ENCODE measurements at regions not wholly inside any gene's neighbourhood (a gene's known extent, or its start where the extent isn't known, plus 50 kb on each side); places are given as distances from the start of the nearest gene placed in this dataset.

DNA sequence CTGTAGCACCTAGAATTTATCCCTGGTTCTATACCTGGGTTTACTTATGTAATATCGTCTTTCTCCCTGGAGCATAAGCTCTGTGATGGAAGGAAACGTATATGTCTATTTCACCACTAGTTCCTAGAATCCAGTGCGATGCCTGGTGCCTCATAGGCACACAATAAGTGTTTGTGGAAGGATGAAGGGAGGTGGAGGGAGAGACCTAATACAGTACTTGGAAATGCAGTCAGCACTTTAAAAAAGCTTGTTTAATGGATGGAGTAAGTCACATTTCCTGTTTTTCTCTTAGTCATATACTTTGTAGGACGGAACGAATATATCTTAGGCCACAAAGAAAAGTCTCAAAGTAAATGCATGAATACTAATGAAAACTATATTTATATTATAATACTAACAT is 186.5 kb upstream of the HMGA2 start:
- H3K27ac ChIP-seq = no peak overlapping the region
- H3K4me1 ChIP-seq = no peaks in the 10 kb centered on the region
- H3K9me3 ChIP-seq = no peaks in the 10 kb centered on the region
- no peaks in the 10 kb centered on the region for H3K27me3 ChIP-seq
- DNase-seq = no peak
- TF ChIP-seq, protein P1, sequence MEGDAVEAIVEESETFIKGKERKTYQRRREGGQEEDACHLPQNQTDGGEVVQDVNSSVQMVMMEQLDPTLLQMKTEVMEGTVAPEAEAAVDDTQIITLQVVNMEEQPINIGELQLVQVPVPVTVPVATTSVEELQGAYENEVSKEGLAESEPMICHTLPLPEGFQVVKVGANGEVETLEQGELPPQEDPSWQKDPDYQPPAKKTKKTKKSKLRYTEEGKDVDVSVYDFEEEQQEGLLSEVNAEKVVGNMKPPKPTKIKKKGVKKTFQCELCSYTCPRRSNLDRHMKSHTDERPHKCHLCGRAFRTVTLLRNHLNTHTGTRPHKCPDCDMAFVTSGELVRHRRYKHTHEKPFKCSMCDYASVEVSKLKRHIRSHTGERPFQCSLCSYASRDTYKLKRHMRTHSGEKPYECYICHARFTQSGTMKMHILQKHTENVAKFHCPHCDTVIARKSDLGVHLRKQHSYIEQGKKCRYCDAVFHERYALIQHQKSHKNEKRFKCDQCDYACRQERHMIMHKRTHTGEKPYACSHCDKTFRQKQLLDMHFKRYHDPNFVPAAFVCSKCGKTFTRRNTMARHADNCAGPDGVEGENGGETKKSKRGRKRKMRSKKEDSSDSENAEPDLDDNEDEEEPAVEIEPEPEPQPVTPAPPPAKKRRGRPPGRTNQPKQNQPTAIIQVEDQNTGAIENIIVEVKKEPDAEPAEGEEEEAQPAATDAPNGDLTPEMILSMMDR (IDR thresholded peaks at IDR 0.05) = no peak
- TF ChIP-seq POLR2A (IDR thresholded peaks at IDR 0.05) = no peak
- H3K36me3 ChIP-seq = no peaks in the 10 kb centered on the region
- intact Hi-C loops (cut with DNase I; ENCODE audit: low total_unique reads) = no loop called here
- H3K4me3 ChIP-seq = no peak overlapping the region

DNA sequence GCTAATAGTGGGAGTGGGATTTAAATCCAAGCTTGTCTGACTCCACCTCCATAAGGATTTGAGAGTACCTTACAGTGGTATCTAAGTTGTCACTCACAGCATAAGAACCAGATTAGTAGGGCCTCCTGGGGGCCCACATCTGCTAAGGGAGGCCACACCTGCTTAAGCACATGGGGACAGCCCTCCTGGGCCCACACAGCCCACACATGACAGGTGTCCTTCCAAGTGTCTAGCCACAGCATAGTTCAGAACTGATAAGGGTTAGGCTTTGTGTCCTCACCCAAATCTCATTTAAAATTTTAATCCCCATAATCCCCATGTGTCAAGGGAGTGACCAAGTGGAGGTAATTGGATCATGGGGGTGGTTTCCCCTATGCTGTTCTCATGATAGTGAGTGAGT is 186.0 kb upstream of the HMGA2 start:
- H3K27ac ChIP-seq = no peak overlapping the region
- TF ChIP-seq POLR2A (IDR thresholded peaks at IDR 0.05) = no peak
- TF ChIP-seq, protein P1 (IDR thresholded peaks at IDR 0.05) = no peak
- H3K4me3 ChIP-seq = no peak overlapping the region
- H3K9me3 ChIP-seq = no peaks in the 10 kb centered on the region
- DNase-seq = no peak
- no peaks in the 10 kb centered on the region for H3K36me3 ChIP-seq
- intact Hi-C loops (cut with DNase I; ENCODE audit: low total_unique reads) = no loop called here
- no peaks in the 10 kb centered on the region for H3K27me3 ChIP-seq
- H3K4me1 ChIP-seq = no peaks in the 10 kb centered on the region

DNA sequence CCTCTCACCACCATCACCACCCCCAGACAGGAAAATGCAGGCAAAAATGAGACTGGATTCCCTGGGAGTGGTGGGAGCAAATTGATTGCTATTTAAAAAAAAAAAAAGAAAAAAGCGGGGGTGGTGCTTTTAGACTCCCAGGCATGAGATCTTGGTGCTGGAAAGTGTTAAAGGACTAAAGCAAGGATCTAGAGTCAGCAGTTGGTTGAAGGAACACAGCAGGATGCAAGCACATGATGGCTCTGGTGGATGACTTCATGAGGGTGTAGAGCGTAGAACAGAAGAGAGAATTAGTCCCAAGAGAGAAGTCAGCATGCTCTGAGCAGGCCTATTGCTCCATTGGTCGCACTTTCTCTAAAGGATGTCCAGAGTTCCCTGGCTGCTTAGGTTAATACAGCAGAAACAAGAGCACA is 183.8 kb upstream of the HMGA2 start:
- Histone ChIP-seq H3K9me3 (no peaks in the 10 kb centered on the region), H3K4me3 (no peak overlapping the region), H3K27me3 (no peaks in the 10 kb centered on the region), H3K27ac (no peak overlapping the region), H3K4me1 (no peaks in the 10 kb centered on the region), H3K36me3 (no peaks in the 10 kb centered on the region)
- intact Hi-C loops (cut with DNase I; ENCODE audit: low total_unique reads) = no loop called here
- DNase-seq = no peak
- no peak for TF ChIP-seq POLR2A (IDR thresholded peaks at IDR 0.05)
- TF ChIP-seq, protein P1 (IDR thresholded peaks at IDR 0.05) = no peak

DNA sequence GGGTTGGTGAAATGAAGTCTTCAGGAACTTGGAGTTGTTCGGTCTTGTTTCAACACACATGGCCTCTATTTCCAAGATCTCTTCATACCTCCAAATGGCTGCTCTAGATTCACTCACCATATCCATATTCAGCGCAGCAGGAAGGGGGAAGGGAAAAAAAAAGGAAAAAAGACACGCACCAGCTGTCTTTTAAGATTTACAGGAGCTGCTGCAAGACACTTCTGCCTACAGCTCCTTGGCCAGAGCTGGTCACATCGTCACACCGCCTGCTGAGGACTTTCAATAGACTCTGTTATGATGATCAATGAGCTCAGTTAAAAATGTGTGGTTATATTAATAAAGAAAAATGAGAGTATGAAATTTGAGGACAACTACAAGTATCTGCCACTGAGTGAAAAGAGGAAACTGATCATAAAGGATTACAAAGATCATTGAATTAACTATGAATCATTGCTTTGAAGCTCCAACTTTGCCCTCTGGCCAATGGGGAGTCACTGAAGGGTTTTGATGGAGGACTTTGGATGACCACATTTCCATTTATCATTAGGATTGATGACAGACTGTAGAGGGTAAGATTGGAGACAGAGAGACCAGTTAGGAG is 182.1 kb upstream of the HMGA2 start:
- H3K4me3 ChIP-seq = no peak overlapping the region
- no peaks in the 10 kb centered on the region for H3K36me3 ChIP-seq
- no peaks in the 10 kb centered on the region for H3K27me3 ChIP-seq
- no peak overlapping the region for H3K27ac ChIP-seq
- intact Hi-C loops (cut with DNase I; ENCODE audit: low total_unique reads) = no loop called here
- TF ChIP-seq, protein P1 (IDR thresholded peaks at IDR 0.05) = no peak
- no peak for TF ChIP-seq POLR2A (IDR thresholded peaks at IDR 0.05)
- no peak for DNase-seq
- no peaks in the 10 kb centered on the region for H3K9me3 ChIP-seq
- H3K4me1 ChIP-seq = no peaks in the 10 kb centered on the region

DNA sequence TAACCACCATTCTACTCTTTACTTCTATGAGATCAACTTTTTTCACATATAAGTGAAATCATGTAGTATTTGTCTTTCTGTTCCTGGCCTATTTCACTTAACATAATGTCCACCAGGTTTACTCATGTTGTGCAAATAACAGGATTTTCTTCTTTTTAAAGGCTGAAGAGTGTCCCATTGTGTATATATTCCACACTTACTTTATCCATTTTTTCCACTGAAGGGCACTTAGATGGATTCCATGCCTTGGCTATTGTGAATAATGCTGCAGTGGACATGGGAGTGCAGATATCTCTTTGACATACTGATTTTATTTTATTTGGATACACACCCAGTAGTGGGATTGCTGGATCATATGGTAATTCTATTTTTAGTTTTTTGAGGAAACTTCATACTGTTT is 181.1 kb upstream of the HMGA2 start:
- Histone ChIP-seq H3K9me3 (no peaks in the 10 kb centered on the region), H3K4me1 (no peaks in the 10 kb centered on the region), H3K27me3 (no peaks in the 10 kb centered on the region), H3K27ac (no peak overlapping the region), H3K36me3 (no peaks in the 10 kb centered on the region), H3K4me3 (no peak overlapping the region)
- TF ChIP-seq, protein P1 (IDR thresholded peaks at IDR 0.05) = no peak
- TF ChIP-seq POLR2A (IDR thresholded peaks at IDR 0.05) = no peak
- no peak for DNase-seq
- intact Hi-C loops (cut with DNase I; ENCODE audit: low total_unique reads) = no loop called here

Measured in uterus (tissue), 3 donors.